ENCODE measurements at regions not wholly inside any gene's neighbourhood (a gene's known extent, or its start where the extent isn't known, plus 50 kb on each side); places are given as distances from the start of the nearest gene placed in this dataset.

GRCh38 chr6:166769648-166770047, 142.6 kb upstream of the RPS6KA2 start:
- TF ChIP-seq POLR2A (IDR thresholded peaks at IDR 0.05) = no peak
- TF ChIP-seq CTCF (IDR thresholded peaks at IDR 0.05) = no peak
- TF ChIP-seq EP300 (IDR thresholded peaks at IDR 0.05) = no peak
- TF ChIP-seq POLR2AphosphoS5 (IDR thresholded peaks at IDR 0.05) = no peak
